ENCODE measurements at regions not wholly inside any gene's neighbourhood (a gene's known extent, or its start where the extent isn't known, plus 50 kb on each side); places are given as distances from the start of the nearest gene placed in this dataset.
"Not testable (repeated sequence)": the region's sequence is repeated elsewhere in the genome, so short reads cannot be mapped to it uniquely, and the experiment has no call there.

GRCh38 chr3:178205740-178206139 lies 330.5 kb upstream of the KCNMB2 start:
- BruUV-seq (replicated peaks) = no TSS peak
- no peak for TF ChIP-seq CTCF (IDR thresholded peaks at IDR 0.05; ENCODE audit: unreplicated experiment)
- no peak overlapping the region for H3K27ac Mint-ChIP-seq (ENCODE audit: unreplicated experiment)
- no peak for DNase-seq
- intact Hi-C loops (cut with micrococcal nuclease; ENCODE audit: unreplicated experiment) = no loop called here
- H3K27me3 Mint-ChIP-seq (ENCODE audit: unreplicated experiment) = no peaks in the 10 kb centered on the region
- no peaks in the 10 kb centered on the region for H3K36me3 Mint-ChIP-seq (ENCODE audit: insufficient read depth, unreplicated experiment)
- no peaks in the 10 kb centered on the region for H3K4me1 Mint-ChIP-seq (ENCODE audit: low read depth, unreplicated experiment)
- H3K4me3 Mint-ChIP-seq (ENCODE audit: low read depth, unreplicated experiment) = no peak overlapping the region
- no peaks in the 10 kb centered on the region for H3K9me3 Mint-ChIP-seq (ENCODE audit: low read depth, unreplicated experiment)
- CTCF ChIA-PET = interaction anchor here (1.0 kb wide), 1 partner anchor 769 kb away, joined by 5 read pairs; no protein-coding TSS in a partner anchor

- CTCF ChIA-PET = no interaction called here
- no peaks in the 10 kb centered on the region for H3K36me3 Mint-ChIP-seq (ENCODE audit: insufficient read depth, unreplicated experiment)
- no peak overlapping the region for H3K4me3 Mint-ChIP-seq (ENCODE audit: low read depth, unreplicated experiment)
- no peak overlapping the region for H3K27ac Mint-ChIP-seq (ENCODE audit: unreplicated experiment)
- no peak for DNase-seq
- BruUV-seq (replicated peaks) = no TSS peak
- no peaks in the 10 kb centered on the region for H3K4me1 Mint-ChIP-seq (ENCODE audit: low read depth, unreplicated experiment)
- no peaks in the 10 kb centered on the region for H3K9me3 Mint-ChIP-seq (ENCODE audit: low read depth, unreplicated experiment)
- intact Hi-C loops (cut with micrococcal nuclease; ENCODE audit: unreplicated experiment) = no loop called here
- no peak for TF ChIP-seq CTCF (IDR thresholded peaks at IDR 0.05; ENCODE audit: unreplicated experiment)
- H3K27me3 Mint-ChIP-seq (ENCODE audit: unreplicated experiment) = no peaks in the 10 kb centered on the region
Observed at GRCh38 chr3:178206521-178206920, 329.7 kb upstream of the KCNMB2 start.

- H3K4me1 Mint-ChIP-seq (ENCODE audit: low read depth, unreplicated experiment); BruUV-seq (replicated peaks); DNase-seq; H3K36me3 Mint-ChIP-seq (ENCODE audit: insufficient read depth, unreplicated experiment); H3K27me3 Mint-ChIP-seq (ENCODE audit: unreplicated experiment); H3K27ac Mint-ChIP-seq (ENCODE audit: unreplicated experiment); H3K9me3 Mint-ChIP-seq (ENCODE audit: low read depth, unreplicated experiment); CTCF ChIA-PET; intact Hi-C loops (cut with micrococcal nuclease; ENCODE audit: unreplicated experiment); H3K4me3 Mint-ChIP-seq (ENCODE audit: low read depth, unreplicated experiment): not testable (repeated sequence)
Observed at GRCh38 chr3:178207161-178207560, 329.1 kb upstream of the KCNMB2 start.

- H3K27me3 Mint-ChIP-seq (ENCODE audit: unreplicated experiment); intact Hi-C loops (cut with micrococcal nuclease; ENCODE audit: unreplicated experiment); CTCF ChIA-PET; H3K4me1 Mint-ChIP-seq (ENCODE audit: low read depth, unreplicated experiment); BruUV-seq (replicated peaks); H3K36me3 Mint-ChIP-seq (ENCODE audit: insufficient read depth, unreplicated experiment); H3K4me3 Mint-ChIP-seq (ENCODE audit: low read depth, unreplicated experiment); H3K27ac Mint-ChIP-seq (ENCODE audit: unreplicated experiment); DNase-seq; H3K9me3 Mint-ChIP-seq (ENCODE audit: low read depth, unreplicated experiment): not testable (repeated sequence)
Observed at GRCh38 chr3:178207627-178208026, 328.6 kb upstream of the KCNMB2 start.

DNA sequence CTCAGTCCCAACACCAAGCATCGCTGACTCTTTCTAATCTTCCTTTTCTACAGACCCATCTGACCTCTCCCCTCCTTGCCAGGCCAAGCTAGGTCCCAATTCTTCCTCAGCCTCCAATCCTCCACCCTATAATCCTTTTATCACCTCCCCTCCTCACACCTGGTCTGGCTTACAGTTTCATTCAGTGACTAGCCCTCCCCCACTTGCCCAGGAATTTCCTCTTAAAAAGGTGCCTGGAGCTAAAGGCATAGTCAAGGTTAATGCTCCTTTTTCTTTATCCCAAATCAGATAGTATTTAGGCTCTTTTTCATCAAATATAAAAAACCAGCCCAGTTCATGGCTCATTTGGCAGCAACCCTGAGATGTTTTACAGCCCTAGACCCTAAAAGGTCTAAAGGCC lies 327.1 kb upstream of the KCNMB2 start:
- H3K9me3 Mint-ChIP-seq (ENCODE audit: low read depth, unreplicated experiment); DNase-seq; CTCF ChIA-PET; intact Hi-C loops (cut with micrococcal nuclease; ENCODE audit: unreplicated experiment); H3K4me3 Mint-ChIP-seq (ENCODE audit: low read depth, unreplicated experiment); H3K36me3 Mint-ChIP-seq (ENCODE audit: insufficient read depth, unreplicated experiment); H3K27me3 Mint-ChIP-seq (ENCODE audit: unreplicated experiment); H3K27ac Mint-ChIP-seq (ENCODE audit: unreplicated experiment); H3K4me1 Mint-ChIP-seq (ENCODE audit: low read depth, unreplicated experiment); BruUV-seq (replicated peaks): not testable (repeated sequence)

GRCh38 chr3:178209618-178210017 lies 326.6 kb upstream of the KCNMB2 start:
- CTCF ChIA-PET; intact Hi-C loops (cut with micrococcal nuclease; ENCODE audit: unreplicated experiment); H3K36me3 Mint-ChIP-seq (ENCODE audit: insufficient read depth, unreplicated experiment): not testable (repeated sequence)

DNA sequence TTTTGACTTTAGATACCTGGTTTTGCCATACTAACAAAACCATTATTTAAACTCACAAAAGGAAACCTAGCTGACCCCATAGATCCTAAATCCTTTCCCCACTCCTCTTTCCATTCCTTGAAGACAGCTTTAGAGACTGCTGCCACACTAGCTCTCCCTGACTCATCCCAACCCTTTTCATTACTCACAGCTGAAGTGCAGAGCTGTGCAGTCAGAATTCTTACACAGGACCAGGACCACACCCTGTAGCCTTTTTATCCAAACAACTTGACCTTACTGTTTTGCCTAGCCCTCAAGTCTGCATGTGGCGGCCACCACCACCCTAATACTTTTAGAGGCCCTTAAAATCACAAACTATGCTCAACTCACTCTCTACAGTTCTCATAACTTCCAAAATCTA lies 325.1 kb upstream of the KCNMB2 start:
- H3K9me3 Mint-ChIP-seq (ENCODE audit: low read depth, unreplicated experiment); intact Hi-C loops (cut with micrococcal nuclease; ENCODE audit: unreplicated experiment); H3K36me3 Mint-ChIP-seq (ENCODE audit: insufficient read depth, unreplicated experiment); H3K27ac Mint-ChIP-seq (ENCODE audit: unreplicated experiment); H3K27me3 Mint-ChIP-seq (ENCODE audit: unreplicated experiment); H3K4me1 Mint-ChIP-seq (ENCODE audit: low read depth, unreplicated experiment); BruUV-seq (replicated peaks); H3K4me3 Mint-ChIP-seq (ENCODE audit: low read depth, unreplicated experiment); CTCF ChIA-PET; DNase-seq: not testable (repeated sequence)

More at GRCh38 chr3:178209618-178210017, 326.6 kb upstream of the KCNMB2 start:
- BruUV-seq (replicated peaks); H3K9me3 Mint-ChIP-seq (ENCODE audit: low read depth, unreplicated experiment); H3K4me1 Mint-ChIP-seq (ENCODE audit: low read depth, unreplicated experiment); DNase-seq; H3K4me3 Mint-ChIP-seq (ENCODE audit: low read depth, unreplicated experiment); H3K27me3 Mint-ChIP-seq (ENCODE audit: unreplicated experiment); H3K27ac Mint-ChIP-seq (ENCODE audit: unreplicated experiment): not testable (repeated sequence)

Data from Calu3 (cell line).